Fibroblast of mammary gland (primary cell): ENCODE measurements at regions not wholly inside any gene's neighbourhood (a gene's known extent, or its start where the extent isn't known, plus 50 kb on each side); places are given as distances from the start of the nearest gene placed in this dataset.
A peak's percentile ranks its signal among the peaks of the same experiment; 100 is the strongest.

ENCODE experiments used
- DNase-seq: peaks from one replicate; pipeline ENCODE4 v3.0.0-alpha.2; 2010; ENCODE audit warnings: low read depth
- H3K4me3 ChIP-seq: 2 replicates; pipeline ENCODE4 v1.5.1; 2011; ENCODE audit warnings: low read depth, mild to moderate bottlenecking, low read length, moderate library complexity; ENCODE audit not compliant: control insufficient read depth
- TF ChIP-seq, protein P1 (sequence below): conservative IDR thresholded peaks from 2 replicates; pipeline ENCODE4 v1.5.1; 2011; ENCODE audit warnings: low read depth, low read length, inconsistent platforms; ENCODE audit not compliant: control insufficient read depth, insufficient read depth

DNA sequence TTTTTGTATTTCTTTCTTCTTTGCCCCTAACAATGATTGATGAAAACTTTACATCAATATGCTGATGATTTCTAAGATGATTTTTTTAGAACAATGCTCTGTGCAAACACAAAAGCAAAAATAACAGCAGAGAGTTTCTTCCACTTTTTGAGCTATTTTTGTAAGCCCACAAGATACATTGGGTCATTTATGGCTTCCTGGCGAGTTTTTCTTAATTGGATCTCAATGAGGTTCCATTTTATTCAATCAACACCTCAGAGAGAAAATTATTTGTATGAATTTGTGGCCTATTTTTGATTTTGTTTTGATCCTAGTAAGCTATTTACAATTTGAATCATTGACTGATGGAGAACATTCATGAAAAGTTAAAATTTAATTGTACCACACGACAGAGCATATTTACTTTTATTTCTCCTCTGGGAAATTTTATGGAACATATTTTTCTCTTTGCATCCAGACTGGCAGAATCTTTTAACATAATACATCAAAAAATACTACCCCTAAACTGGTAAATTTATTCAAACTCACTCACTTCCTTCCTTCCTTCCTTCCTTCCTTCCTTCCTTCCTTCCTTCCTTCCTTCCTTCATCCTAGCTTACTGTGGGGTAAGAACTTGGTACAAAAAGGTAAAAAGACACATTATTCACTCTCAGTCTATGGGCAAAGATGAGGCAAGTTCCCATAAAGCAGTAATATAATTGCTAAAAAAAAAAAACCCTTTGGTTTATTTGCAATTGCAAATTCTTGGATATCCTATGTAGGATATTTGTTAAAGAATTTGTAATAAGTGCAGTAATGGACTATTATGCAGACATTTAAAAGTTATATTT lies 710.4 kb downstream of the SLC4A3 start:
- DNase-seq, result no peak
- H3K4me3 ChIP-seq, result no peak overlapping the region
- TF ChIP-seq, protein P1, sequence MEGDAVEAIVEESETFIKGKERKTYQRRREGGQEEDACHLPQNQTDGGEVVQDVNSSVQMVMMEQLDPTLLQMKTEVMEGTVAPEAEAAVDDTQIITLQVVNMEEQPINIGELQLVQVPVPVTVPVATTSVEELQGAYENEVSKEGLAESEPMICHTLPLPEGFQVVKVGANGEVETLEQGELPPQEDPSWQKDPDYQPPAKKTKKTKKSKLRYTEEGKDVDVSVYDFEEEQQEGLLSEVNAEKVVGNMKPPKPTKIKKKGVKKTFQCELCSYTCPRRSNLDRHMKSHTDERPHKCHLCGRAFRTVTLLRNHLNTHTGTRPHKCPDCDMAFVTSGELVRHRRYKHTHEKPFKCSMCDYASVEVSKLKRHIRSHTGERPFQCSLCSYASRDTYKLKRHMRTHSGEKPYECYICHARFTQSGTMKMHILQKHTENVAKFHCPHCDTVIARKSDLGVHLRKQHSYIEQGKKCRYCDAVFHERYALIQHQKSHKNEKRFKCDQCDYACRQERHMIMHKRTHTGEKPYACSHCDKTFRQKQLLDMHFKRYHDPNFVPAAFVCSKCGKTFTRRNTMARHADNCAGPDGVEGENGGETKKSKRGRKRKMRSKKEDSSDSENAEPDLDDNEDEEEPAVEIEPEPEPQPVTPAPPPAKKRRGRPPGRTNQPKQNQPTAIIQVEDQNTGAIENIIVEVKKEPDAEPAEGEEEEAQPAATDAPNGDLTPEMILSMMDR, result no peak

DNA sequence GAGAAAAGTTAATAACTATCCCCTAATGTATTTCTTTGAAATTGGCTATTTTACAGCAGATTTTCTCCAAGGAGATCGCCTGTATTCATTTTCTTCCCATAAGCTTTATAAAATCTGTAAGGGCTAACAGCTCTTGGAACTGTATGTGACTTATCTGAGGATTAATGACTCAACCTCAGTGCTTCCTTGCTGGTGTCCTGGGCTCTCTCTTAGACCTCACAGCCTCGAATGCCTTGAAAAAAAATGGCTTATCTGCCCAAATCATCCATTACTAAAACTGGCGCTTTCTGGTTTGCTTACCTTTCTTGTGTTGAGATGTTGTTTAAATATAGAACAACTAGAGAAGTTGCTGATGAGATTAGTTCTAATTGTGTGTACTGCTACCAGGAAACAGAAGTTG lies 713.6 kb downstream of the SLC4A3 start:
- H3K4me3 ChIP-seq, result no peak overlapping the region
- DNase-seq, result no peak
- TF ChIP-seq, protein P1, result no peak

DNA sequence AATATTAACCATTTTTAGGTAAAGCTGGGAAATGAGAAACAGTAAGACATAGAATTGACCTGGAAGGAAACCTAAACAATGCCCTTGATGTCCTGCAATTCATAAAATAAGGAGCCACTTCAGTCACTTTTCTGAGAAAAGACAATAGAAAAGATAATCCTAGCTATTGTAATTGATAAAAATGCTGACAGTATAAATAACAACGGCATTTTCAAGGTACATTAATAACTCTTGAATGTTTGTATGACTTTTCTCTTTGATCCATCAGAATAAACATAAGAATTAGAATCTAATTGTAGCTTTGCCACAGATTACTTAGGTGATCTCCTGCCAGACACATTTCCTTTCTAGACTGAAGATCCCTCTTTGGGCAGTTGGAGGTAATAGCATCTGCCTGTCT lies 719.5 kb downstream of the SLC4A3 start:
- TF ChIP-seq, protein P1, result no peak
- H3K4me3 ChIP-seq, result no peak overlapping the region
- DNase-seq, result no peak

GRCh38 chr2:220347626-220348025 lies 720.2 kb downstream of the SLC4A3 start:
- no peak overlapping the region for H3K4me3 ChIP-seq
- TF ChIP-seq, protein P1, result no peak
- DNase-seq, result no peak

DNA sequence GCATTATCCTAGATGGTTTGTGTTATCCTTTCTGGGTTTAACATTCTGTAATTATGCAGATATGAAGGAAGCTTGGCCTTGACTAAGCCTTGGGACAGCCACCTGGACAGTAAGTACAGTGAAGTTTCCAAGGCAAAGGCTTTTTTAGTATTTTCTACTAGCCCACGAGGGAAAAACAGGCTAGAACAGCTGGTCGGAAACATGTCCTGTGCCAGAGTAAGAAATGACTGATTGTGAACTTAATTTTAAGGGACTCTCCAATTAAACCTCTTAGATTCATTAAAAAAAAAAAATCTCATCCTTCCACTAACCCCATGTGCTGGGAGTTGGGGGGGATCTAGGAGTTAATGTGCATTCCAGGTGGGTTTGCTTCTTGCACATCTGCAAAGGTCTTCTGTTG lies 720.8 kb downstream of the SLC4A3 start:
- no peak for DNase-seq
- no peak overlapping the region for H3K4me3 ChIP-seq
- TF ChIP-seq, protein P1, result no peak

DNA sequence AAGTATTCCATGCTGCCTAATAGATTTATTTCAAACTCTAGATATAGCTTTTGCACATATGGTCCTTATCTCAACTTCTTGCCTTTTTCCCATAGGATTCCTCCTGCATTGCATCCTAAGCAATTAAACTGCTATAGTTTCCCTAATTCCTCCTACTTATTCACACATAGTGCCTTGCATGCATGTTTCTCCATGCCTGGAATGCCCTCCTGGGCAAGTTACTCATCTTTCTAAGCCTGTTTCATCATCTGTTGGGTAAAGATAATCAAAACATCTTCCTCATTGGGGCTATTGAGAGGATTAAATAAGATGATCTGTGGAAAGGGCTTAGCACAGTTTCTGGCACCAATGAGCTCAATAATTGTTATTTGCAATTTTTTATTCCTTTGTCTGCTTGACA lies 726.5 kb downstream of the SLC4A3 start:
- DNase-seq, result peak; percentile 37
- TF ChIP-seq, protein P1, result no peak
- no peak overlapping the region for H3K4me3 ChIP-seq
